Aorta (tissue), 5 donors: ENCODE measurements at regions not wholly inside any gene's neighbourhood (a gene's known extent, or its start where the extent isn't known, plus 50 kb on each side); places are given as distances from the start of the nearest gene placed in this dataset.
A peak's percentile ranks its signal among the peaks of the same experiment; 100 is the strongest.

Experiments used
- ATAC-seq: fragments of 200-7000 bp; cut with Tn5 transposase; one replicate; pipeline ENCODE4 v1.9.1; 2022; ENCODE audit warnings: moderate library complexity; ENCODE audit not compliant: low FRiP score
- DNase-seq, 2 donors: peaks; one replicate each; pipeline ENCODE4 v3.0.0-alpha.2; 2020
- H3K27ac ChIP-seq, 2 donors: one replicate each; pipeline ENCODE4 v1.5.1; 2013; ENCODE audit warnings: low read length in 2 of 2, mild to moderate bottlenecking in 2 of 2, moderate library complexity in 2 of 2, control low read depth in 1 of 2, inconsistent platforms in 1 of 2, low read depth in 1 of 2
- H3K27me3 ChIP-seq, 2 donors: one replicate each; pipeline ENCODE4 v1.6.1; 2013; ENCODE audit warnings: control low read depth in 1 of 2, low read length in 1 of 2, mild to moderate bottlenecking in 1 of 2, moderate library complexity in 1 of 2; ENCODE audit not compliant: insufficient read depth in 2 of 2, control insufficient read depth in 1 of 2
- H3K36me3 ChIP-seq, 2 donors: one replicate each; pipeline ENCODE4 v1.6.1; 2013; ENCODE audit warnings: control low read depth in 1 of 2, low read length in 1 of 2, mild to moderate bottlenecking in 1 of 2; ENCODE audit not compliant: insufficient read depth in 2 of 2, control insufficient read depth in 1 of 2
- H3K4me1 ChIP-seq, 2 donors: one replicate each; pipeline ENCODE4 v1.6.1; 2013; ENCODE audit warnings: low read length in 2 of 2, control low read depth in 1 of 2, mild to moderate bottlenecking in 1 of 2, moderate library complexity in 1 of 2; ENCODE audit not compliant: insufficient read depth in 2 of 2, control insufficient read depth in 1 of 2
- H3K4me3 ChIP-seq, 2 donors: one replicate each; pipeline ENCODE4 v1.5.1; 2013; ENCODE audit warnings: low read length in 2 of 2, control low read depth in 1 of 2, mild to moderate bottlenecking in 1 of 2
- H3K9me3 ChIP-seq: one replicate; pipeline ENCODE4 v1.6.1; 2013; ENCODE audit warnings: mild to moderate bottlenecking, low read length; ENCODE audit not compliant: control insufficient read depth
- WGBS, 2 donors: extraction: QIAGEN DNeasy Blood & Tissue Kit; methylation state at CpG; one replicate each; pipeline ENCODE4 v1.1.7; 2013; 5-methylcytosine and 5-hydroxymethylcytosine counted together
- intact Hi-C, 2 donors: fragments of 100-400 bp; cut with DNase I; formaldehyde crosslinking; loops; one replicate each; pipeline versions ENCODE4 v1.14.2 to v1.15.0; 2022
- donor health status: healthy with polysubstance abuse.
- donor health status: Bipolar disorder and iron deficiency.
- donor health status: DM: no; HTN: no; CAD: no.
- donor health status: DM: no; HTN: no; CAD: no.
- donor health status: DM: yes; HTN: yes; CAD: no.

GRCh38 chr7:52862321-52862720 is 173.1 kb upstream of the POM121L12 start:
- WGBS, 2 donors, result 81 to 87% methylated on average over 3 of the region's 3 CpGs
- ATAC-seq (no peak), DNase-seq (no peak)
- H3K27ac ChIP-seq, result no peak overlapping the region
- peaks cover 8% of the 10 kb centered on the region for H3K9me3 ChIP-seq
- no peak overlapping the region for H3K4me3 ChIP-seq
- intact Hi-C loops, result no loop called here
- no peaks in the 10 kb centered on the region for H3K27me3 ChIP-seq
- H3K4me1 ChIP-seq, result no peaks in the 10 kb centered on the region
- no peaks in the 10 kb centered on the region for H3K36me3 ChIP-seq

DNA sequence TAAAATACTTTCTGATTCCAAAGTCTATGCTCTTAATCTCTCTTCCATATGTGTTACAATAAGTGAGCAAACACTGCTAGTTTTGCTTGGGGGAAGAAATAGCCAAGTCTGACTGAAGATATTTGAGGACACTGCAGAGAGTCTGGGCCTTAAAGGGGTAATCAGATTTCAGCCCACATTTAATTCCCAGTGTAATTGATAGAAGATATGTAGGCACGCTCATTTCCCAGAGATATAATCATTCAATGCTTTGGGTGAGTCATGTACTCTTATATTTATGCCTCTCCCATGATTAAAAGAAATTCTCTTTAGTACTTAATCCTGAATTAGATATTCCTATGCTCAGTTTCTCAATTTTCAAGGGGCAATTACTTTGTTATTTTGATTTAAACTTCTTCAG is 178.1 kb upstream of the POM121L12 start:
- Histone ChIP-seq H3K4me3 (no peak overlapping the region), H3K27me3 (no peaks in the 10 kb centered on the region), H3K36me3 (no peaks in the 10 kb centered on the region), H3K27ac (no peak overlapping the region), H3K9me3 (no peaks in the 10 kb centered on the region), H3K4me1 (no peaks in the 10 kb centered on the region)
- DNase-seq (no peak), ATAC-seq (no peak)
- intact Hi-C loops, result no loop called here
- WGBS, 2 donors, result 0% methylated on average over 1 of the region's 1 CpG

GRCh38 chr7:52854681-52855080 is 180.8 kb upstream of the POM121L12 start:
- Histone ChIP-seq H3K4me3 (no peak overlapping the region), H3K36me3 (no peaks in the 10 kb centered on the region), H3K27ac (no peak overlapping the region), H3K27me3 (no peaks in the 10 kb centered on the region), H3K4me1 (no peaks in the 10 kb centered on the region), H3K9me3 (no peaks in the 10 kb centered on the region)
- WGBS, 2 donors, result 93 to 98% methylated on average over 1 of the region's 1 CpG
- DNase-seq (no peak), ATAC-seq (no peak)
- intact Hi-C loops, result no loop called here

GRCh38 chr7:52851547-52851946 is 183.9 kb upstream of the POM121L12 start:
- DNase-seq, result no peak
- Histone ChIP-seq H3K9me3 (no peaks in the 10 kb centered on the region), H3K36me3 (no peaks in the 10 kb centered on the region), H3K27ac (no peak overlapping the region), H3K4me3 (no peak overlapping the region), H3K4me1 (no peaks in the 10 kb centered on the region), H3K27me3 (no peaks in the 10 kb centered on the region)
- WGBS, 2 donors, result 90 to 94% methylated on average over 2 of the region's 2 CpGs
- intact Hi-C loops, result no loop called here
- no peak for ATAC-seq

DNA sequence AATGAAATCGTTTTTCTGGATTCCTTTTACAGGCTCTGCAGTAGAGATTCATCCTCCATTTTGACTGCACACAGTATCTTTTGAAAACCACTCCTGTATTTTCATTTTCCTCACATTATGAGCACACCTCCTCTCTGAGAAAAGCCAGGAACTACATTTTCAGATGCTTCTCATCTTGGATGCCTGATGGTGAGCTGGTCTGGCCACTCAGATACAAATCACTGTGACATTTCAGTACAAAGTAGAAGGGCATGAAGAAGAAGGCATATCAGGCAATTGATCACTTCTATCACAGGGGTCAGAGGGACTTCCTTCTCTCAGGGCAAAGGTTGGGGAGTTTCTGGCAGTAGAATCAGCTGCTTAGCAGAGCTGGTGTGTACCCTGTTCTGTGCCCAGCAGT is 192.0 kb upstream of the POM121L12 start:
- Histone ChIP-seq H3K27me3 (no peaks in the 10 kb centered on the region), H3K4me3 (no peak overlapping the region), H3K27ac (no peak overlapping the region), H3K36me3 (no peaks in the 10 kb centered on the region), H3K9me3 (no peaks in the 10 kb centered on the region), H3K4me1 (no peaks in the 10 kb centered on the region)
- intact Hi-C loops, result no loop called here
- DNase-seq (no peak), ATAC-seq (no peak)
- WGBS, 2 donors, result 53 to 60% methylated on average over 1 of the region's 1 CpG

DNA sequence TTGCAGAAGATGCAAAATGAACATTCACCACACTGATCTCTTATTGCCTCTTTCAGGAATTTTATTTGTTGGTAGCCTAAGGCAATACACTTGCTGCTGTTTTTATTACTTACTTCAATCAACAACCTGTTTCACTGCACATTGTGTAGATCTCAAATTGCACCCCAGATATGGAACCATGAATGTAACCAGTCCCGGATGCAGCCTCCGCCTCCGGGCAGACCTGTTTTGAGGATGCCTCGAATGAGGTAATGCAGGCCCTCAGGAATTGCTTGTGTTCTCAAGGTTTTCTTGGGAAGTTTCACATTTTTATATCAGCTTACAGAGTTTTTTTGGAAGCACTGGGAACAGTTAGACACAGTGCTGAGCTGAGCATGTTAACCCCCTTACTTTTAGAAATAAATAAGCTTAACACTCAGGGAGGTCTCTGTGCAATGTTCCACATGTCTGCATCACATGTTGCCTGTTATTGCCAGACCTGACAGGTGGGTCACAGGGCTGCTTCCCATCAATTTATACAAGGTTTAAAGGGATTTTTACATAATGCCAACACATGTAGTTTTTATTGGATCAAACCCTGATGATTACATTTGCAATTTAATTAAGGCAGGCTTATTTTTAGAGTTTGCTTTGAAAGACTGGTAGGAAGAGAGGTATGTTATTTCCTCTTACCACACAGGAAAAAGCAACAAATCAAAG is 193.1 kb upstream of the POM121L12 start:
- H3K4me3 ChIP-seq, result no peak overlapping the region
- H3K27me3 ChIP-seq, result no peaks in the 10 kb centered on the region
- no peaks in the 10 kb centered on the region for H3K4me1 ChIP-seq
- H3K27ac ChIP-seq, result no peak overlapping the region
- H3K9me3 ChIP-seq, result no peaks in the 10 kb centered on the region
- ATAC-seq (no peak), DNase-seq (no peak)
- 51 to 62% methylated on average over 4 of the region's 4 CpGs for WGBS, 2 donors
- intact Hi-C loops, result no loop called here
- no peaks in the 10 kb centered on the region for H3K36me3 ChIP-seq

GRCh38 chr7:52838981-52839411 is 196.4 kb upstream of the POM121L12 start:
- intact Hi-C loops, result no loop called here
- Histone ChIP-seq H3K36me3 (no peaks in the 10 kb centered on the region), H3K4me3 (no peak overlapping the region), H3K27ac (peak overlapping the region in 1 of 2 donors; percentile 6), H3K9me3 (no peaks in the 10 kb centered on the region), H3K27me3 (no peaks in the 10 kb centered on the region), H3K4me1 (no peaks in the 10 kb centered on the region)
- DNase-seq (no peak), ATAC-seq (peak; percentile 52)
- 2 to 4% methylated on average over 1 of the region's 1 CpG for WGBS, 2 donors

DNA sequence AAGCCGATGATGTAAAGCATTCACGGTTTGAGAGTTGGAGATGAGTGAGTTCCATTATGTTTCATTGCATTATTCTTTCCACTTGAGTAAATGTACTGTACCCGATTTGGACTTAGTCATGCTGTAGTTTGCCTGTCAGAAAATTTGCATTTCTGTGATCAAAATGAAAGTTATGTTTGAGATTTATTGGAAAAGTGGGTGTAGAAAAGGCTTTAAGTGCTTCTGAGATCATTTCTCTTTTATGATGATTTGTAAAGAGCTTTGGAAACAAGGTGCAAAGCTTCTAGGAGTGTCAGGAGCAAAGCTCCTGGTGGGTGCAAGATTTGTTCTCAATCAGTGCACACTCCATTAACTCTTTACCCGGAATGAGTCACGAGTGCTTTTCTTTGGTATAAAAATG is 204.1 kb upstream of the POM121L12 start:
- Histone ChIP-seq H3K27me3 (no peaks in the 10 kb centered on the region), H3K9me3 (no peaks in the 10 kb centered on the region), H3K36me3 (no peaks in the 10 kb centered on the region), H3K27ac (no peak overlapping the region), H3K4me1 (no peaks in the 10 kb centered on the region), H3K4me3 (no peak overlapping the region)
- DNase-seq (no peak), ATAC-seq (no peak)
- WGBS, 2 donors, result 58 to 67% methylated on average over 5 of the region's 5 CpGs
- intact Hi-C loops, result no loop called here

GRCh38 chr7:52830801-52831200 is 204.6 kb upstream of the POM121L12 start:
- 96 to 97% methylated on average over 1 of the region's 1 CpG for WGBS, 2 donors
- Histone ChIP-seq H3K4me1 (no peaks in the 10 kb centered on the region), H3K36me3 (no peaks in the 10 kb centered on the region), H3K9me3 (no peaks in the 10 kb centered on the region), H3K27me3 (no peaks in the 10 kb centered on the region), H3K4me3 (no peak overlapping the region), H3K27ac (no peak overlapping the region)
- intact Hi-C loops, result no loop called here
- DNase-seq (no peak), ATAC-seq (no peak)
